PFSK-1 (cell line): ENCODE measurements at regions not wholly inside any gene's neighbourhood (a gene's known extent, or its start where the extent isn't known, plus 50 kb on each side); places are given as distances from the start of the nearest gene placed in this dataset.

ENCODE experiments used
- FOXP2 ChIP-seq: optimal IDR thresholded peaks from 2 replicates; pipeline ENCODE3; 2011; ENCODE audit warnings: borderline replicate concordance, control low read depth, inconsistent platforms; ENCODE audit not compliant: insufficient read depth; ENCODE audit errors: extremely low read length, extremely low read depth
- POLR2AphosphoS5 ChIP-seq: IDR thresholded peaks from 2 replicates; pipeline ENCODE4 v1.6.1; 2012; ENCODE audit warnings: low read depth, mild to moderate bottlenecking, control low read depth, low read length, moderate library complexity
- REST ChIP-seq, 2 experiments: IDR thresholded peaks; 2 replicates each; pipeline versions ENCODE4 v1.6.1 to v1.8.0; 2011 to 2012; ENCODE audit warnings: low read depth in 2 of 2, low read length in 2 of 2, control low read depth in 1 of 2, inconsistent platforms in 1 of 2, mild to moderate bottlenecking in 1 of 2, moderate library complexity in 1 of 2; ENCODE audit not compliant: insufficient read depth in 1 of 2
- SIN3A ChIP-seq: IDR thresholded peaks from 2 replicates; pipeline ENCODE4 v1.6.1; 2012; ENCODE audit warnings: mild to moderate bottlenecking, low read length, moderate library complexity, borderline replicate concordance; ENCODE audit not compliant: insufficient read depth
- TAF1 ChIP-seq: IDR thresholded peaks from 2 replicates; pipeline ENCODE4 v1.6.1; 2012; ENCODE audit warnings: low read length, control low read depth, borderline replicate concordance; ENCODE audit not compliant: insufficient read depth

DNA sequence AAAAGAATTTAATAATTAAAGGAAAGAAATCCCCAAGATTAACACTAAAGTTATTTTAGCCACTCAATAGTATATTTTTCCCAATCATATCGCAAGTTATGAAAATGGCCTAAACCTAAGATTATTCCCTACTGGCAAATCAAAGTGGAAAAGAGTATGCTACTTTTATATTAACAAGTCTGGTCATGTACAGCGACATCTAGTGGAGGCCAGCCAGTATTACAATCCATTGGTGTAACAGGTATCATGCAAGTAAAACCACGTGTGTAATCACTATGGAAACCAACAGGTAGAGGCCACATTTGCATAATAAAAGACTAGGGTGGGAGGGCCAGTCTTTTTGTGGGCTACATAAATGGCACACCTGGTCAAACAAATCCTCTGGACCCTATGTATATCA is 976.4 kb upstream of the CDH9 start:
- TF ChIP-seq FOXP2 (no peak), SIN3A (no peak), REST (IDR thresholded peaks at IDR 0.05; ENCODE audit: insufficient read depth in 1 of 2, low read depth in 2 of 2, low read length in 2 of 2) (no peak)

DNA sequence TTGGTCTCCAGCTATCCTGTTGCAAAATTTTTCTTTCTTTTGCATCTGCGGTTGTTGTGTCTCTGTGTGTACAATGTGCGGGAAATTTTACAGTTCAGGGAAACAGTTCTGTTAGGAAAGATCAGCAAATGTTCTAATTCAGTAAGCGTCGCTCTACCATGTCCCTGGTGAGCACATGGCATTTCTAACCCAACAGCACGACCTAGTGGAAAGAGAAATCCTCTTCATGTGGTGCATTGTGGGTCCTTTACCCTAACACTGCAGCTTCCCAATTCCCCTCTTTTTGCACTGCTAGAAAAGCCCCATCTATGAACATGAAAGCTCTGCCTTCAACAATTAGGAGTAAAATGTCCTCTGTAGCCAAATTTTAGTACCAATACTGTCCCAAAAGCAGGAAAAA is 974.2 kb upstream of the CDH9 start:
- TF ChIP-seq TAF1 (no peak), REST (IDR thresholded peaks at IDR 0.05; ENCODE audit: insufficient read depth in 1 of 2, low read depth in 2 of 2, low read length in 2 of 2) (no peak), SIN3A (no peak), FOXP2 (no peak), POLR2AphosphoS5 (no peak)

DNA sequence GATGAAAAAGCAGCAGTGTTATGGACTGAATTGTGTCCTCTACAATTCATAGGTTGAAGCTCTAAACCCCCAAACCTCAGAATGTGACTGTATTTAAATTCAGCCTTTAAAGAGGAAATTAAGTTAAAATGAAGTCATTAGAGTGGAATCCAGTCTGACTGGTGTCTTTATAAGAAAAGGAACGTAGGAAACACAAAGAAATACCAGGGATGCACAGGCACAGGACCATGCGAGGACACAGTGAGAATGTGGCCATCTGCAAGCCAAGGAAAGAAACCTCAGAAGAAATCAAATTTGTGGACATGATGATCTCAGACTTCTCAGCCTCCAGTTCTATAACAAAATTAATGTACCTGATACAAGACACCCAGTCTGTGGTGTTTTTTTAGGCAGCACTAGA is 971.2 kb upstream of the CDH9 start:
- no peak for TF ChIP-seq FOXP2

DNA sequence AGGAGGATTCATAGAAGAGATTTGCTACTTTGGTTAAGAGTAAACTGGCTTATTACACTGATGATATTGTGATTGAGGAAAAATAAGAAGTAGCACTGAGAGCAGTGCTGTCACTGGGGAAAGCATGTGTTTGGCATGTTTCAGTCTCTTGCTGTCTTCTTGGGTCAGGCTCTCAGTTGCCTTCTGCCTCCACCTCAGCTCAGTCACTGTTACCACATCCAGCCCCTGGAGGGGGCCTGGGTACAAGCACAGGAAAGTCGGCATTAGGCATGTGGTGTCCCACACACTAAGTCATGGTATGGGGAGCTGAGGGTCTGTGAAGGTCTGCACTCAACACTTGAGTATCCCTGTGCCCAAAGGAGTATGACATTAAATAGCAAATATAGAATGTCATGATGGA is 958.3 kb upstream of the CDH9 start:
- TF ChIP-seq REST (IDR thresholded peaks at IDR 0.05; ENCODE audit: insufficient read depth in 1 of 2, low read depth in 2 of 2, low read length in 2 of 2): no peak
- TF ChIP-seq POLR2AphosphoS5: no peak
- TF ChIP-seq SIN3A: no peak
- TF ChIP-seq FOXP2: no peak
- no peak for TF ChIP-seq TAF1

- TF ChIP-seq REST (IDR thresholded peaks at IDR 0.05; ENCODE audit: insufficient read depth in 1 of 2, low read depth in 2 of 2, low read length in 2 of 2): no peak
- no peak for TF ChIP-seq TAF1
- TF ChIP-seq SIN3A: no peak
- TF ChIP-seq FOXP2: no peak
- no peak for TF ChIP-seq POLR2AphosphoS5
These were observed 957.5 kb upstream of the CDH9 start for GRCh38 chr5:27995867-27996266.

GRCh38 chr5:27978322-27978721 is 939.9 kb upstream of the CDH9 start:
- no peak for TF ChIP-seq TAF1
- no peak for TF ChIP-seq REST (IDR thresholded peaks at IDR 0.05; ENCODE audit: insufficient read depth in 1 of 2, low read depth in 2 of 2, low read length in 2 of 2)
- no peak for TF ChIP-seq SIN3A
- TF ChIP-seq FOXP2: no peak
- no peak for TF ChIP-seq POLR2AphosphoS5
